ENCODE measurements at regions not wholly inside any gene's neighbourhood (a gene's known extent, or its start where the extent isn't known, plus 50 kb on each side); places are given as distances from the start of the nearest gene placed in this dataset.
"Not testable (repeated sequence)": the region's sequence is repeated elsewhere in the genome, so short reads cannot be mapped to it uniquely, and the experiment has no call there.

- TF ChIP-seq POLR2AphosphoS5 (IDR thresholded peaks at IDR 0.05), result no peak
- Histone ChIP-seq H3K27me3 (no peaks in the 10 kb centered on the region), H3K36me3 (no peaks in the 10 kb centered on the region), H3K4me1 (no peaks in the 10 kb centered on the region), H3K9me3 (no peaks in the 10 kb centered on the region), H3K27ac (no peak overlapping the region), H3K4me3 (no peak overlapping the region)
- no peak for DNase-seq (ENCODE audit: low spot score in 2 of 2)
- 85% methylated on average over 3 of the region's 3 CpGs for WGBS
Observed at GRCh38 chr10:111323389-111323966, 246.6 kb downstream of the ADRA2A start.

GRCh38 chr10:111332174-111332573 lies 255.3 kb downstream of the ADRA2A start:
- not testable (repeated sequence) for DNase-seq (ENCODE audit: low spot score in 2 of 2); H3K27me3 ChIP-seq; H3K9me3 ChIP-seq; H3K27ac ChIP-seq; H3K36me3 ChIP-seq; H3K4me3 ChIP-seq; H3K4me1 ChIP-seq
- 41% methylated on average over 1 of the region's 1 CpG for WGBS

GRCh38 chr10:111335826-111336225 lies 259.0 kb downstream of the ADRA2A start:
- no peak overlapping the region for H3K4me3 ChIP-seq
- H3K36me3 ChIP-seq, result no peaks in the 10 kb centered on the region
- TF ChIP-seq POLR2AphosphoS5 (IDR thresholded peaks at IDR 0.05) (no peak), EP300 (IDR thresholded peaks at IDR 0.05) (no peak), CTCF (IDR thresholded peaks at IDR 0.05) (no peak), POLR2A (IDR thresholded peaks at IDR 0.05) (no peak)
- DNase-seq (ENCODE audit: low spot score in 2 of 2), result no peak
- H3K4me1 ChIP-seq, result no peaks in the 10 kb centered on the region
- no peaks in the 10 kb centered on the region for H3K27me3 ChIP-seq
- H3K9me3 ChIP-seq, result peaks cover 2% of the 10 kb centered on the region
- no peak overlapping the region for H3K27ac ChIP-seq
- WGBS, result 82% methylated on average over 2 of the region's 2 CpGs

- no peak for DNase-seq (ENCODE audit: low spot score in 2 of 2)
- Histone ChIP-seq H3K4me3 (no peak overlapping the region), H3K27ac (no peak overlapping the region), H3K4me1 (no peaks in the 10 kb centered on the region), H3K9me3 (peaks cover 6% of the 10 kb centered on the region), H3K27me3 (no peaks in the 10 kb centered on the region), H3K36me3 (no peaks in the 10 kb centered on the region)
- 73% methylated on average over 1 of the region's 1 CpG for WGBS
- TF ChIP-seq POLR2AphosphoS5 (IDR thresholded peaks at IDR 0.05) (no peak), EP300 (IDR thresholded peaks at IDR 0.05) (no peak), CTCF (IDR thresholded peaks at IDR 0.05) (no peak), POLR2A (IDR thresholded peaks at IDR 0.05) (no peak)
Observed at GRCh38 chr10:111338035-111338434, 261.2 kb downstream of the ADRA2A start.

GRCh38 chr10:111338805-111339204 lies 262.0 kb downstream of the ADRA2A start:
- Histone ChIP-seq H3K27ac (no peak overlapping the region), H3K4me1 (no peaks in the 10 kb centered on the region), H3K36me3 (no peaks in the 10 kb centered on the region), H3K4me3 (no peak overlapping the region), H3K9me3 (peaks cover 6% of the 10 kb centered on the region), H3K27me3 (no peaks in the 10 kb centered on the region)
- TF ChIP-seq POLR2AphosphoS5 (IDR thresholded peaks at IDR 0.05), result no peak
- TF ChIP-seq EP300 (IDR thresholded peaks at IDR 0.05), result no peak
- TF ChIP-seq CTCF (IDR thresholded peaks at IDR 0.05), result no peak
- TF ChIP-seq POLR2A (IDR thresholded peaks at IDR 0.05), result no peak
- 84% methylated on average over 5 of the region's 5 CpGs for WGBS
- no peak for DNase-seq (ENCODE audit: low spot score in 2 of 2)

GRCh38 chr10:111344804-111345203 lies 268.0 kb downstream of the ADRA2A start:
- Histone ChIP-seq H3K4me1 (no peaks in the 10 kb centered on the region), H3K4me3 (no peak overlapping the region), H3K27ac (no peak overlapping the region), H3K9me3 (peaks cover 6% of the 10 kb centered on the region), H3K36me3 (no peaks in the 10 kb centered on the region), H3K27me3 (no peaks in the 10 kb centered on the region)
- DNase-seq (ENCODE audit: low spot score in 2 of 2), result no peak
- 49% methylated on average over 3 of the region's 3 CpGs for WGBS
- TF ChIP-seq POLR2A (IDR thresholded peaks at IDR 0.05) (no peak), POLR2AphosphoS5 (IDR thresholded peaks at IDR 0.05) (no peak), CTCF (IDR thresholded peaks at IDR 0.05) (no peak), EP300 (IDR thresholded peaks at IDR 0.05) (no peak)
